AG04449 (cell line): ENCODE measurements at regions not wholly inside any gene's neighbourhood (a gene's known extent, or its start where the extent isn't known, plus 50 kb on each side); places are given as distances from the start of the nearest gene placed in this dataset.

Experiments used
- CTCF ChIA-PET: fragments of 350-600 bp; formaldehyde crosslinking; extraction: SDS; loops from one replicate; lab custom pipeline; 2021; ENCODE audit warnings: antibody characterized with exemption; lab: Yijun Ruan, JAX
- POLR2A ChIA-PET: fragments of 400-600, 350-600 bp; formaldehyde crosslinking; extraction: SDS; loops from one replicate; lab custom pipeline; 2020; ENCODE audit warnings: antibody characterized with exemption, inconsistent platforms; lab: Yijun Ruan, JAX
- DNase-seq: peaks from one replicate; pipeline ENCODE4 v3.0.0-alpha.2; 2010; ENCODE audit warnings: low read depth, low spot score
- H3K4me3 ChIP-seq: 2 replicates; pipeline ENCODE4 v1.5.1; 2011; ENCODE audit warnings: low read depth, mild to moderate bottlenecking, control low read depth, low read length
- CTCF ChIP-seq: IDR thresholded peaks from one replicate; pipeline ENCODE4 v1.5.1; 2011; ENCODE audit warnings: mild to moderate bottlenecking, moderate library complexity, low read length, control low read depth, inconsistent platforms; ENCODE audit not compliant: insufficient read depth; ENCODE audit errors: missing control alignments

GRCh38 chr10:33421789-33422462 lies 87.5 kb upstream of the NRP1 start:
- ChIA-PET POLR2A (interaction anchor here (1.0 kb wide), 1 partner anchor 9 kb away, joined by 8 read pairs; no protein-coding TSS in a partner anchor), CTCF (interaction anchor here (0.9 kb wide), 1 partner anchor 16 kb away, joined by 3 read pairs; no protein-coding TSS in a partner anchor)
- no peak overlapping the region for H3K4me3 ChIP-seq
- no peak for TF ChIP-seq CTCF
- DNase-seq = peak; percentile 77

DNA sequence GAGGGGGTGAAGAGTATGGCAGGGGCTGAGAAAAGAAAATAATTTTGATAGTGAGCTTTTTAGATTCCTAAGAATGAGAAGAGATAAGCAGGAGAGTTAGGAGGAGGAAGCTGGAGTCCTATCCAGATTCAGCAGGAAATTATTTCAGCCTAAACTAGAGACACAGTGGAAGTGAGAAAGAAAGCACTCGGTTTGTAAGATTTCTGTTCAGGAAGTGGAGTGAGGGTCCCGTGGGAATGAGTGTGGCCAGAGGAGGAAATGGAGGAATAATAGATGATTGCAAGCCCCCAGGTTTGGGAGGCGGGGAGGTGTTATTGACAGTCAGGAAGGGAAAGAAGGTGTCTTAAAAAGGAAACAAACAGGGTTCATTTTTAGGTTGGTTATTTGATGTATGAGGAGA lies 84.8 kb upstream of the NRP1 start:
- POLR2A ChIA-PET = no interaction called here
- no peak for TF ChIP-seq CTCF
- no peak overlapping the region for H3K4me3 ChIP-seq
- DNase-seq = no peak
- CTCF ChIA-PET = no interaction called here

GRCh38 chr10:33418301-33418700 lies 83.8 kb upstream of the NRP1 start:
- no peak for TF ChIP-seq CTCF
- no peak for DNase-seq
- ChIA-PET POLR2A (no interaction called here), CTCF (interaction anchor here (1.6 kb wide), 1 partner anchor 14 kb away, joined by 5 read pairs; no protein-coding TSS in a partner anchor)
- H3K4me3 ChIP-seq = no peak overlapping the region

- TF ChIP-seq CTCF = no peak
- POLR2A ChIA-PET = no interaction called here
- CTCF ChIA-PET = interaction anchor here (1.2 to 1.6 kb wide), 2 partner anchors 9 to 12 kb away, joined by 3 to 5 read pairs; no protein-coding TSS in a partner anchor
- H3K4me3 ChIP-seq = no peak overlapping the region
- DNase-seq = no peak
These were observed 82.2 kb upstream of the NRP1 start for GRCh38 chr10:33416691-33417090.

- H3K4me3 ChIP-seq = no peak overlapping the region
- ChIA-PET CTCF (interaction anchor here (1.2 kb wide), 1 partner anchor 10 kb away, joined by 3 read pairs; no protein-coding TSS in a partner anchor), POLR2A (no interaction called here)
- no peak for TF ChIP-seq CTCF
- DNase-seq = no peak
These were observed 81.7 kb upstream of the NRP1 start for GRCh38 chr10:33416209-33416608.

GRCh38 chr10:33414841-33415240 lies 80.4 kb upstream of the NRP1 start:
- CTCF ChIA-PET = no interaction called here
- TF ChIP-seq CTCF = no peak
- H3K4me3 ChIP-seq = no peak overlapping the region
- DNase-seq = peak; percentile 28
- POLR2A ChIA-PET = no interaction called here
